PC-3 (cell line): ENCODE measurements at regions not wholly inside any gene's neighbourhood (a gene's known extent, or its start where the extent isn't known, plus 50 kb on each side); places are given as distances from the start of the nearest gene placed in this dataset.

ENCODE experiments used
- ATAC-seq: fragments of 200-7000 bp; cut with Tn5 transposase; 2 replicates; pipeline ENCODE4 v1.9.1; 2020; ENCODE audit warnings: mild to moderate bottlenecking, moderate library complexity
- BruUV-seq: library from RNA; stranded (reverse); fragments of 400-500 nt; replicated peaks from 2 replicates; lab custom pipeline; 2021; lab: Mats Ljungman, UMichigan
- CTCF ChIA-PET: fragments of 300-600 bp; sonication (Branson Sonifier 250); formaldehyde crosslinking; loops from one replicate; lab custom pipeline; 2022; ENCODE audit warnings: antibody characterized with exemption; lab: Charles Lee
- POLR2A ChIA-PET: fragments of 300-600 bp; sonication (Branson Sonifier 250); formaldehyde crosslinking; loops from one replicate; lab custom pipeline; 2022; ENCODE audit warnings: antibody characterized with exemption; ENCODE audit not compliant: unreplicated experiment; lab: Charles Lee
- DNase-seq: peaks from one replicate; pipeline ENCODE4 v3.0.0-alpha.2; 2015
- H2AFZ ChIP-seq: fragments of 300-600 bp; sonication (generic); 2 replicates; pipeline ENCODE4 v1.6.0; 2016; ENCODE audit warnings: antibody characterized with exemption, low read length
- H3F3A ChIP-seq: fragments of 300-600 bp; sonication (generic); one replicate; pipeline ENCODE4 v1.6.0; 2017; ENCODE audit warnings: antibody characterized with exemption, low read length, control low read depth, mild to moderate bottlenecking; ENCODE audit not compliant: unreplicated experiment
- H3K27ac ChIP-seq: fragments of 300-600 bp; sonication (generic); 2 replicates; pipeline ENCODE4 v1.5.1; 2016; ENCODE audit warnings: mild to moderate bottlenecking, low read length
- H3K27me3 ChIP-seq: fragments of 300-600 bp; sonication (generic); 2 replicates; pipeline ENCODE4 v1.6.1; 2016; ENCODE audit warnings: low read length, mixed read lengths
- H3K36me3 ChIP-seq: fragments of 300-600 bp; sonication (generic); 2 replicates; pipeline ENCODE4 v1.6.1; 2016; ENCODE audit warnings: low read depth, mixed run types, low read length, mixed read lengths
- H3K4me1 ChIP-seq: fragments of 300-600 bp; sonication (generic); 2 replicates; pipeline ENCODE4 v1.5.1; 2016; ENCODE audit warnings: low read length; ENCODE audit not compliant: insufficient read depth
- H3K4me2 ChIP-seq: fragments of 300-600 bp; sonication (generic); 2 replicates; pipeline ENCODE4 v1.6.0; 2016; ENCODE audit warnings: low read length
- H3K4me3 ChIP-seq: fragments of 300-600 bp; sonication (generic); 2 replicates; pipeline ENCODE4 v1.5.1; 2016; ENCODE audit warnings: mild to moderate bottlenecking, low read length, mixed read lengths
- H3K79me2 ChIP-seq: fragments of 300-600 bp; sonication (generic); 2 replicates; pipeline ENCODE4 v1.6.1; 2017; ENCODE audit warnings: low read length, mixed read lengths
- H3K9ac ChIP-seq: fragments of 300-600 bp; sonication (generic); 2 replicates; pipeline ENCODE4 v1.6.0; 2016; ENCODE audit warnings: mild to moderate bottlenecking, low read length
- H3K9me2 ChIP-seq: fragments of 300-600 bp; sonication (generic); replicated peaks from 2 replicates; pipeline ENCODE4 v1.6.1; 2016; ENCODE audit warnings: mixed run types, low read length, mixed read lengths
- H3K9me3 ChIP-seq: fragments of 300-600 bp; sonication (generic); 2 replicates; pipeline ENCODE4 v1.6.1; 2016; ENCODE audit warnings: low read length, mixed read lengths
- H4K20me1 ChIP-seq: fragments of 300-600 bp; sonication (generic); 2 replicates; pipeline ENCODE4 v1.6.1; 2016; ENCODE audit warnings: low read length, mixed read lengths
- EZH2 ChIP-seq: fragments of 300-600 bp; sonication (generic); IDR thresholded peaks from one replicate; pipeline ENCODE4 v1.6.1; 2017; ENCODE audit warnings: antibody characterized with exemption, mild to moderate bottlenecking, low read length; ENCODE audit not compliant: unreplicated experiment
- EZH2phosphoT487 ChIP-seq: fragments of 300-600 bp; sonication (generic); IDR thresholded peaks from 2 replicates; pipeline ENCODE4 v1.6.1; 2018; ENCODE audit warnings: mild to moderate bottlenecking, antibody characterized with exemption, low read length, borderline replicate concordance
- intact Hi-C: fragments of 100-400 bp; cut with micrococcal nuclease; formaldehyde crosslinking; loops from 2 replicates; pipeline ENCODE4 v1.9.0; 2023
- TF ChIP-seq, protein P1 (sequence below): fragments of 300-600 bp; sonication (generic); conservative IDR thresholded peaks from 2 replicates; pipeline ENCODE4 v1.5.1; 2017; ENCODE audit warnings: antibody characterized with exemption, low read depth, mild to moderate bottlenecking, low read length

DNA sequence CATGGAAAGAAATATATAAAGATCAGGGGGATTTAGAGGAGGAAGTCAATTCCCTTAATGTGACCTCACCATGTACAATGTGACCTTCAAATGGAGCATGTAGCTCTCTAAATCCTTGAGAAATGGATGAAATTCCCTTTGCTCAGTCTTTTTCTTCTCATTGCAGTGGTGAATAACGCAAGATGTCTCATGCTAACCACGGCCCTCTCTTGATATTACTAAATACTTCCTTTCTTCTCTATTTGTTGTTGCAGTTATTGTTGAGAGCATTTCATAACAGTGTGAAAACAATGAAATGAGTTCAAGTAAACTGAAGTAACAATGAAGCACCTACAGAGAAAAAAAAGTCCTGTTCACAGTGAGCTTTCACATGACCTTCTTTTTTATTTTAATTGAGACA is 55.6 kb downstream of the ZNF281 start:
- 0 out of 2 replicates have a peak, but pooled peaks cover 4% of the 10 kb centered on the region for H3K4me1 ChIP-seq
- POLR2A ChIA-PET: no interaction called here
- DNase-seq: no peak

DNA sequence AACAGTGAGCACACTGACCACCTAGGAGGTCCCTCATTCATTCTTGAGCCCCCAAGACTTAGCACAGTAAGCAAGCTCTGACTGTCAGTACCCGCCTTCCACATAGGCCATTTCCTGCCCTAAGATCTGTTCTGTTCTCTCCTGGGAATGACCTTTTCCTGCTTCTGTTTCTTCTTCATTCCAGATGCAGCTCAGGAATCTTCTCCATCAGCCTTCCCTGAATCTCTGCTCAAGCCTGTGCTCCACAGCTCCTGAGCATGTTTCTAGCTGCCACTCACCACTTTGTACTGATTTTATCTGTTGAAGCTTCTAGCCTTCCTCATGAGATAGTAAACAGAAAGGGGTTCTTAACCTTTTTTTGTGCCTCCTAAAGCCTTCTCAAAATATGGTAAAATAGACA is 56.6 kb downstream of the ZNF281 start:
- DNase-seq (no peak), ATAC-seq (no peak)
- Histone ChIP-seq H3K79me2 (no peaks in the 10 kb centered on the region), H3K9me2 (no peaks in the 10 kb centered on the region), H3K4me2 (no peak overlapping the region), H3K36me3 (no peaks in the 10 kb centered on the region), H3K27ac (no peak overlapping the region), H3K9me3 (no peaks in the 10 kb centered on the region), H4K20me1 (no peaks in the 10 kb centered on the region), H3F3A (no peaks in the 10 kb centered on the region), H2AFZ (no peak overlapping the region), H3K4me1 (0 out of 2 replicates have a peak, but pooled peaks cover 4% of the 10 kb centered on the region), H3K27me3 (no peaks in the 10 kb centered on the region), H3K9ac (no peak overlapping the region), H3K4me3 (no peak overlapping the region)
- POLR2A ChIA-PET: interaction anchor here (0.6 kb wide), 1 partner anchor 44 kb away, joined by 5 read pairs; no protein-coding TSS in a partner anchor
- intact Hi-C loops: no loop called here
- BruUV-seq: no TSS peak
- CTCF ChIA-PET: no interaction called here
- no peak for TF ChIP-seq EZH2
- TF ChIP-seq, protein P1, sequence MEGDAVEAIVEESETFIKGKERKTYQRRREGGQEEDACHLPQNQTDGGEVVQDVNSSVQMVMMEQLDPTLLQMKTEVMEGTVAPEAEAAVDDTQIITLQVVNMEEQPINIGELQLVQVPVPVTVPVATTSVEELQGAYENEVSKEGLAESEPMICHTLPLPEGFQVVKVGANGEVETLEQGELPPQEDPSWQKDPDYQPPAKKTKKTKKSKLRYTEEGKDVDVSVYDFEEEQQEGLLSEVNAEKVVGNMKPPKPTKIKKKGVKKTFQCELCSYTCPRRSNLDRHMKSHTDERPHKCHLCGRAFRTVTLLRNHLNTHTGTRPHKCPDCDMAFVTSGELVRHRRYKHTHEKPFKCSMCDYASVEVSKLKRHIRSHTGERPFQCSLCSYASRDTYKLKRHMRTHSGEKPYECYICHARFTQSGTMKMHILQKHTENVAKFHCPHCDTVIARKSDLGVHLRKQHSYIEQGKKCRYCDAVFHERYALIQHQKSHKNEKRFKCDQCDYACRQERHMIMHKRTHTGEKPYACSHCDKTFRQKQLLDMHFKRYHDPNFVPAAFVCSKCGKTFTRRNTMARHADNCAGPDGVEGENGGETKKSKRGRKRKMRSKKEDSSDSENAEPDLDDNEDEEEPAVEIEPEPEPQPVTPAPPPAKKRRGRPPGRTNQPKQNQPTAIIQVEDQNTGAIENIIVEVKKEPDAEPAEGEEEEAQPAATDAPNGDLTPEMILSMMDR: no peak
- no peak for TF ChIP-seq EZH2phosphoT487

More for the DNA sequence above, 55.6 kb downstream of the ZNF281 start:
- H2AFZ ChIP-seq: no peak overlapping the region
- no peaks in the 10 kb centered on the region for H4K20me1 ChIP-seq
- no peak overlapping the region for H3K27ac ChIP-seq
- TF ChIP-seq, protein P1: no peak
- TF ChIP-seq EZH2: no peak
- no peak for TF ChIP-seq EZH2phosphoT487
- no peaks in the 10 kb centered on the region for H3K27me3 ChIP-seq
- no peak overlapping the region for H3K4me3 ChIP-seq
- H3K4me2 ChIP-seq: no peak overlapping the region
- no peaks in the 10 kb centered on the region for H3K79me2 ChIP-seq
- BruUV-seq: no TSS peak
- H3K9me3 ChIP-seq: no peaks in the 10 kb centered on the region
- CTCF ChIA-PET: no interaction called here
- H3K36me3 ChIP-seq: no peaks in the 10 kb centered on the region
- no peak for ATAC-seq
- no peaks in the 10 kb centered on the region for H3F3A ChIP-seq
- H3K9me2 ChIP-seq: no peaks in the 10 kb centered on the region
- no peak overlapping the region for H3K9ac ChIP-seq
- intact Hi-C loops: no loop called here

GRCh38 chr1:200351826-200352549 is 57.8 kb downstream of the ZNF281 start:
- no peak for DNase-seq
- Histone ChIP-seq H3K9me3 (no peaks in the 10 kb centered on the region), H3K27ac (no peak overlapping the region), H2AFZ (0 out of 2 replicates have a peak overlapping the region, but pooled peaks have one; percentile 17), H3K4me2 (peak overlapping the region; percentile 41), H3K27me3 (no peaks in the 10 kb centered on the region), H3K79me2 (no peaks in the 10 kb centered on the region), H3K36me3 (no peaks in the 10 kb centered on the region), H3K4me1 (0 out of 2 replicates have a peak, but pooled peaks cover 4% of the 10 kb centered on the region), H3K9me2 (no peaks in the 10 kb centered on the region), H4K20me1 (no peaks in the 10 kb centered on the region), H3K9ac (no peak overlapping the region), H3K4me3 (peak overlapping the region; percentile 0; the same call in 1 of the 2 replicates), H3F3A (no peaks in the 10 kb centered on the region)
- peak; percentile 35 for ATAC-seq
- TF ChIP-seq EZH2: no peak
- TF ChIP-seq EZH2phosphoT487: no peak
- TF ChIP-seq, protein P1: no peak
- CTCF ChIA-PET: interaction anchor here (0.6 kb wide), 1 partner anchor 21 kb away, joined by 3 read pairs; no protein-coding TSS in a partner anchor
- no TSS peak for BruUV-seq
- POLR2A ChIA-PET: no interaction called here
- intact Hi-C loops: no loop called here
